ENCODE measurements at regions not wholly inside any gene's neighbourhood (a gene's known extent, or its start where the extent isn't known, plus 50 kb on each side); places are given as distances from the start of the nearest gene placed in this dataset.

DNA sequence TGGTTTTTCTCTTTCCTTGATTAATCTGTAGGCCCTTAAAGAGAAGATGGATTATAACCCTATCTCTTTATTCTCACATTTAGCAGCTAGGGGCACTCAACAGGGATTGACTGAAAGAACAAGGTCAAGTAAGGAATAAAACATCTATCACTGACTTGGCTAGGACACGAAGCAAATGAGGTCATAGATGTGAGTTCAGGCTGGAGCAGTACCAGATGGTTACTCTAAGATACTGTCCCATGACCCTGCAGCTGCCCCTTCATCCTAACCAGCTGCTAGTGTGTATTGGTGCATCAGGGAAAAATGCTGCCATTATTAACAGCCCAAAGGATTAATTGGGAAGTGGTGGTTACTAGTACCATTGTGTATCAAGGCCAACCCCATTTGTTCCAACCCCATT is 221.9 kb downstream of the CTH start:
- TF ChIP-seq, protein P1, sequence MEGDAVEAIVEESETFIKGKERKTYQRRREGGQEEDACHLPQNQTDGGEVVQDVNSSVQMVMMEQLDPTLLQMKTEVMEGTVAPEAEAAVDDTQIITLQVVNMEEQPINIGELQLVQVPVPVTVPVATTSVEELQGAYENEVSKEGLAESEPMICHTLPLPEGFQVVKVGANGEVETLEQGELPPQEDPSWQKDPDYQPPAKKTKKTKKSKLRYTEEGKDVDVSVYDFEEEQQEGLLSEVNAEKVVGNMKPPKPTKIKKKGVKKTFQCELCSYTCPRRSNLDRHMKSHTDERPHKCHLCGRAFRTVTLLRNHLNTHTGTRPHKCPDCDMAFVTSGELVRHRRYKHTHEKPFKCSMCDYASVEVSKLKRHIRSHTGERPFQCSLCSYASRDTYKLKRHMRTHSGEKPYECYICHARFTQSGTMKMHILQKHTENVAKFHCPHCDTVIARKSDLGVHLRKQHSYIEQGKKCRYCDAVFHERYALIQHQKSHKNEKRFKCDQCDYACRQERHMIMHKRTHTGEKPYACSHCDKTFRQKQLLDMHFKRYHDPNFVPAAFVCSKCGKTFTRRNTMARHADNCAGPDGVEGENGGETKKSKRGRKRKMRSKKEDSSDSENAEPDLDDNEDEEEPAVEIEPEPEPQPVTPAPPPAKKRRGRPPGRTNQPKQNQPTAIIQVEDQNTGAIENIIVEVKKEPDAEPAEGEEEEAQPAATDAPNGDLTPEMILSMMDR (IDR thresholded peaks at IDR 0.05; ENCODE audit: control extremely low read depth in 1 of 3, insufficient read depth in 1 of 3, low read depth in 1 of 3, low read length in 3 of 3) = no peak
- no peak for TF ChIP-seq TCF12 (IDR thresholded peaks at IDR 0.05; ENCODE audit: low read depth, low read length)
- no peak for TF ChIP-seq EP300 (IDR thresholded peaks at IDR 0.05; ENCODE audit: borderline replicate concordance in 1 of 2, low read depth in 2 of 2, low read length in 2 of 2)
- no peak for TF ChIP-seq SP1 (IDR thresholded peaks at IDR 0.05; ENCODE audit: low read depth, low read length)
- no peak for TF ChIP-seq SIN3A (conservative IDR thresholded peaks at IDR 0.05 in 1 of 2, IDR thresholded peaks at IDR 0.05 in 1 of 2; ENCODE audit: low read depth in 1 of 2, low read length in 2 of 2)
- TF ChIP-seq ASH2L (IDR thresholded peaks at IDR 0.05; ENCODE audit: low read length) = no peak
- no peak for TF ChIP-seq CHD2 (IDR thresholded peaks at IDR 0.05; ENCODE audit: low read length)
- TF ChIP-seq KDM5A (IDR thresholded peaks at IDR 0.05; ENCODE audit: low read length) = no peak
- TF ChIP-seq EZH2 (IDR thresholded peaks at IDR 0.05; ENCODE audit: low read depth, low read length, severe bottlenecking) = no peak
